Activated naive CD8-positive, alpha-beta T cell treated with anti-CD3 and anti-CD28 coated beads, Interleukin-2, amount 50 U/mL, for 24 hours (primary cell): ENCODE measurements at regions not wholly inside any gene's neighbourhood (a gene's known extent, or its start where the extent isn't known, plus 50 kb on each side); places are given as distances from the start of the nearest gene placed in this dataset.

ENCODE experiments used
- ATAC-seq: fragments of 150-1000 bp; cut with Tn5 transposase; one replicate; pipeline ENCODE4 v1.10.0; 2021
- DNase-seq: peaks from one replicate; pipeline ENCODE4 v3.0.0; 2021
- H3K27ac Mint-ChIP-seq: one replicate; pipeline ENCODE4 v1.8.0; 2021; ENCODE audit warnings: mild to moderate bottlenecking, mixed read lengths
- H3K27me3 Mint-ChIP-seq: one replicate; pipeline ENCODE4 v1.8.0; 2021; ENCODE audit warnings: mixed read lengths
- H3K36me3 Mint-ChIP-seq: one replicate; pipeline ENCODE4 v1.8.0; 2021; ENCODE audit warnings: low read depth, mixed read lengths
- H3K4me1 Mint-ChIP-seq: one replicate; pipeline ENCODE4 v1.8.0; 2021; ENCODE audit warnings: mixed read lengths
- H3K4me3 Mint-ChIP-seq: one replicate; pipeline ENCODE4 v1.8.0; 2021; ENCODE audit warnings: mild to moderate bottlenecking, moderate library complexity, mixed read lengths
- H3K9me3 Mint-ChIP-seq: one replicate; pipeline ENCODE4 v1.8.0; 2021; ENCODE audit warnings: mixed read lengths

- Mint-ChIP-seq H3K27ac (no peak overlapping the region), H3K4me1 (no peaks in the 10 kb centered on the region), H3K36me3 (no peaks in the 10 kb centered on the region), H3K27me3 (no peaks in the 10 kb centered on the region), H3K9me3 (no peaks in the 10 kb centered on the region), H3K4me3 (no peak overlapping the region)
- DNase-seq (no peak), ATAC-seq (no peak)
Observed at GRCh38 chr5:114250536-114250935, 111.3 kb upstream of the KCNN2 start.

GRCh38 chr5:114252226-114252625 is 109.6 kb upstream of the KCNN2 start:
- Mint-ChIP-seq H3K9me3 (no peaks in the 10 kb centered on the region), H3K27me3 (no peaks in the 10 kb centered on the region), H3K4me3 (no peak overlapping the region), H3K36me3 (no peaks in the 10 kb centered on the region), H3K27ac (no peak overlapping the region), H3K4me1 (no peaks in the 10 kb centered on the region)
- no peak for DNase-seq
- ATAC-seq, result no peak

- Mint-ChIP-seq H3K27ac (no peak overlapping the region), H3K9me3 (peaks cover 5% of the 10 kb centered on the region), H3K36me3 (no peaks in the 10 kb centered on the region), H3K4me3 (no peak overlapping the region), H3K27me3 (no peaks in the 10 kb centered on the region), H3K4me1 (no peaks in the 10 kb centered on the region)
- ATAC-seq (no peak), DNase-seq (no peak)
Observed at GRCh38 chr5:114255260-114255659, 106.6 kb upstream of the KCNN2 start.

- no peaks in the 10 kb centered on the region for H3K4me1 Mint-ChIP-seq
- H3K9me3 Mint-ChIP-seq, result peaks cover 5% of the 10 kb centered on the region
- ATAC-seq (no peak), DNase-seq (no peak)
- no peak overlapping the region for H3K27ac Mint-ChIP-seq
- H3K4me3 Mint-ChIP-seq, result no peak overlapping the region
- H3K27me3 Mint-ChIP-seq, result no peaks in the 10 kb centered on the region
- no peaks in the 10 kb centered on the region for H3K36me3 Mint-ChIP-seq
Observed at GRCh38 chr5:114261989-114262388, 99.9 kb upstream of the KCNN2 start.

GRCh38 chr5:114265432-114266060 is 96.3 kb upstream of the KCNN2 start:
- H3K36me3 Mint-ChIP-seq, result no peaks in the 10 kb centered on the region
- ATAC-seq (no peak), DNase-seq (no peak)
- H3K27me3 Mint-ChIP-seq, result no peaks in the 10 kb centered on the region
- no peaks in the 10 kb centered on the region for H3K4me1 Mint-ChIP-seq
- no peaks in the 10 kb centered on the region for H3K9me3 Mint-ChIP-seq
- no peak overlapping the region for H3K4me3 Mint-ChIP-seq
- H3K27ac Mint-ChIP-seq, result no peak overlapping the region

- no peak overlapping the region for H3K27ac Mint-ChIP-seq
- H3K4me1 Mint-ChIP-seq, result no peaks in the 10 kb centered on the region
- H3K36me3 Mint-ChIP-seq, result no peaks in the 10 kb centered on the region
- no peak for DNase-seq
- ATAC-seq, result no peak
- H3K4me3 Mint-ChIP-seq, result no peak overlapping the region
- H3K9me3 Mint-ChIP-seq, result no peaks in the 10 kb centered on the region
- no peaks in the 10 kb centered on the region for H3K27me3 Mint-ChIP-seq
Observed at GRCh38 chr5:114266374-114266773, 95.5 kb upstream of the KCNN2 start.

- ATAC-seq (no peak), DNase-seq (no peak)
- Mint-ChIP-seq H3K27me3 (no peaks in the 10 kb centered on the region), H3K9me3 (no peaks in the 10 kb centered on the region), H3K36me3 (no peaks in the 10 kb centered on the region), H3K4me1 (no peaks in the 10 kb centered on the region), H3K27ac (no peak overlapping the region), H3K4me3 (no peak overlapping the region)
Observed at GRCh38 chr5:114296191-114296590, 65.7 kb upstream of the KCNN2 start.

GRCh38 chr5:114297915-114298314 is 64.0 kb upstream of the KCNN2 start:
- DNase-seq (no peak), ATAC-seq (no peak)
- no peaks in the 10 kb centered on the region for H3K36me3 Mint-ChIP-seq
- no peak overlapping the region for H3K27ac Mint-ChIP-seq
- no peaks in the 10 kb centered on the region for H3K27me3 Mint-ChIP-seq
- H3K4me1 Mint-ChIP-seq, result no peaks in the 10 kb centered on the region
- H3K9me3 Mint-ChIP-seq, result no peaks in the 10 kb centered on the region
- no peak overlapping the region for H3K4me3 Mint-ChIP-seq

- no peaks in the 10 kb centered on the region for H3K27me3 Mint-ChIP-seq
- no peak overlapping the region for H3K27ac Mint-ChIP-seq
- no peaks in the 10 kb centered on the region for H3K4me1 Mint-ChIP-seq
- H3K36me3 Mint-ChIP-seq, result no peaks in the 10 kb centered on the region
- no peak for DNase-seq
- no peak for ATAC-seq
- H3K9me3 Mint-ChIP-seq, result no peaks in the 10 kb centered on the region
- no peak overlapping the region for H3K4me3 Mint-ChIP-seq
Observed at GRCh38 chr5:114305402-114306207, 56.3 kb upstream of the KCNN2 start.

GRCh38 chr5:114308017-114308416 is 53.9 kb upstream of the KCNN2 start:
- Mint-ChIP-seq H3K4me1 (no peaks in the 10 kb centered on the region), H3K27ac (no peak overlapping the region)
- ATAC-seq, result no peak

GRCh38 chr5:114308508-114308907 is 53.4 kb upstream of the KCNN2 start:
- Mint-ChIP-seq H3K27me3 (no peaks in the 10 kb centered on the region), H3K27ac (no peak overlapping the region), H3K9me3 (no peaks in the 10 kb centered on the region), H3K4me1 (no peaks in the 10 kb centered on the region), H3K4me3 (no peak overlapping the region), H3K36me3 (no peaks in the 10 kb centered on the region)
- ATAC-seq, result no peak
- no peak for DNase-seq

More at GRCh38 chr5:114308017-114308416, 53.9 kb upstream of the KCNN2 start:
- no peaks in the 10 kb centered on the region for H3K36me3 Mint-ChIP-seq
- H3K4me3 Mint-ChIP-seq, result no peak overlapping the region
- H3K9me3 Mint-ChIP-seq, result no peaks in the 10 kb centered on the region
- DNase-seq, result no peak
- H3K27me3 Mint-ChIP-seq, result no peaks in the 10 kb centered on the region

- ATAC-seq, result no peak
Observed at GRCh38 chr5:114310666-114311065, 51.2 kb upstream of the KCNN2 start.

GRCh38 chr5:114311281-114311680 is 50.6 kb upstream of the KCNN2 start:
- Mint-ChIP-seq H3K4me1 (no peaks in the 10 kb centered on the region), H3K4me3 (no peak overlapping the region), H3K27ac (no peak overlapping the region), H3K9me3 (no peaks in the 10 kb centered on the region), H3K27me3 (no peaks in the 10 kb centered on the region), H3K36me3 (no peaks in the 10 kb centered on the region)
- ATAC-seq (no peak), DNase-seq (no peak)

More at GRCh38 chr5:114310666-114311065, 51.2 kb upstream of the KCNN2 start:
- Mint-ChIP-seq H3K9me3 (no peaks in the 10 kb centered on the region), H3K36me3 (no peaks in the 10 kb centered on the region), H3K4me1 (no peaks in the 10 kb centered on the region), H3K4me3 (no peak overlapping the region), H3K27me3 (no peaks in the 10 kb centered on the region), H3K27ac (no peak overlapping the region)
- DNase-seq, result no peak

- ATAC-seq (no peak), DNase-seq (no peak)
- Mint-ChIP-seq H3K27ac (no peak overlapping the region), H3K36me3 (no peaks in the 10 kb centered on the region), H3K27me3 (no peaks in the 10 kb centered on the region), H3K4me1 (no peaks in the 10 kb centered on the region), H3K4me3 (no peak overlapping the region), H3K9me3 (no peaks in the 10 kb centered on the region)
Observed at GRCh38 chr5:114311968-114312367, 49.9 kb upstream of the KCNN2 start.
